OCI-LY3 (cell line): ENCODE measurements at regions not wholly inside any gene's neighbourhood (a gene's known extent, or its start where the extent isn't known, plus 50 kb on each side); places are given as distances from the start of the nearest gene placed in this dataset.

Source experiments
- H2AFZ ChIP-seq: fragments of 200-600, 300-600 bp; shearing (Covaris generic); 2 replicates; pipeline ENCODE4 v1.6.0; 2014; ENCODE audit warnings: antibody characterized with exemption, low read depth, low read length
- H3K27ac ChIP-seq: fragments of 200-600, 300-600 bp; sonication (generic); 2 replicates; pipeline ENCODE4 v1.5.1; 2014; ENCODE audit warnings: mild to moderate bottlenecking, low read length, moderate library complexity, mixed read lengths
- H3K27me3 ChIP-seq: fragments of 200-600, 300-600 bp; sonication (generic); 2 replicates; pipeline ENCODE4 v1.6.1; 2014; ENCODE audit warnings: low read depth, low read length, mixed read lengths
- H3K36me3 ChIP-seq: fragments of 200-600, 300-600 bp; sonication (generic); replicated peaks from 2 replicates; pipeline ENCODE3; 2014; ENCODE audit warnings: low read depth, low read length, mixed read lengths
- H3K4me1 ChIP-seq: fragments of 300-600, 200-600 bp; sonication (generic); 2 replicates; pipeline ENCODE4 v1.6.1; 2014; ENCODE audit warnings: low read length, mixed read lengths
- H3K4me2 ChIP-seq: fragments of 200-600, 300-600 bp; sonication (generic); 2 replicates; pipeline ENCODE4 v1.6.1; 2014; ENCODE audit warnings: low read length, mixed read lengths
- H3K4me3 ChIP-seq: fragments of 300-600, 200-600 bp; sonication (generic); 2 replicates; pipeline ENCODE4 v1.5.1; 2014; ENCODE audit warnings: antibody characterized with exemption, mild to moderate bottlenecking, low read length, moderate library complexity
- H3K79me2 ChIP-seq: fragments of 300-600, 200-600 bp; shearing (Covaris generic); 2 replicates; pipeline ENCODE4 v1.6.1; 2014; ENCODE audit warnings: mild to moderate bottlenecking, low read length, mixed read lengths
- H3K9ac ChIP-seq: fragments of 300-600, 200-600 bp; shearing (Covaris generic); 2 replicates; pipeline ENCODE4 v1.6.0; 2014; ENCODE audit warnings: mild to moderate bottlenecking, low read length, moderate library complexity
- H3K9me3 ChIP-seq: fragments of 200-600, 300-600 bp; shearing (Covaris generic); 2 replicates; pipeline ENCODE4 v1.6.1; 2014; ENCODE audit warnings: low read length, mixed read lengths; ENCODE audit not compliant: insufficient read depth
- H4K20me1 ChIP-seq: fragments of 200-600, 300-600 bp; sonication (generic); 2 replicates; pipeline ENCODE4 v1.6.1; 2016; ENCODE audit warnings: low read length, mixed read lengths; ENCODE audit not compliant: insufficient read depth
- EZH2phosphoT487 ChIP-seq: fragments of 200-600 bp; shearing (Covaris generic); IDR thresholded peaks from 2 replicates; pipeline ENCODE4 v1.6.1; 2018; ENCODE audit warnings: antibody characterized with exemption, mixed run types, low read depth
- TF ChIP-seq, protein P1 (sequence below): fragments of 200-600, 300-600 bp; sonication (generic); IDR thresholded peaks from 2 replicates; pipeline ENCODE4 v1.5.1; 2014; ENCODE audit warnings: antibody characterized with exemption, low read length, low read depth

DNA sequence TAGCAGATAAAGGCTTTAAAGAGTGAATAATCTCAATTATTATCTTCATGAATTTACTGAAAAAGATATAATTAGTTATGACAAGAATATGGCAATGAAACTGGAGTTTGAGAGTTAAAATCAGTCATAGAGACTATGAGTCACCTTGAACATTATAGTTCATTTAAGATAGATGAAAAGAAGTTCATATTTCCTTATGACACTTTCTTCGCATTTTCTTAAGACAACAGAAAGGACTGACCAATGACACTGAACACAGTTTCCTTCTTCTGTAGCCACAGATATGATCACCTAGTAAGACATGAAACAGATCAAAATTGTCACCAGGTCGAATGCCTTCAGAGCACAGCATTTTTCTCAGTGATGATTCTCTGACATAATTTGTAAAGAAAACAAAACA lies 202.1 kb downstream of the KLF12 start:
- Histone ChIP-seq H3K79me2 (no peaks in the 10 kb centered on the region), H2AFZ (no peak overlapping the region), H3K27me3 (no peaks in the 10 kb centered on the region), H3K4me2 (no peak overlapping the region), H3K36me3 (no peaks in the 10 kb centered on the region), H3K9ac (no peak overlapping the region), H3K27ac (no peak overlapping the region), H4K20me1 (no peaks in the 10 kb centered on the region), H3K9me3 (no peaks in the 10 kb centered on the region), H3K4me1 (no peaks in the 10 kb centered on the region; the same call in 1 of the 2 replicates), H3K4me3 (no peak overlapping the region)
- TF ChIP-seq EZH2phosphoT487: no peak
- TF ChIP-seq, protein P1, sequence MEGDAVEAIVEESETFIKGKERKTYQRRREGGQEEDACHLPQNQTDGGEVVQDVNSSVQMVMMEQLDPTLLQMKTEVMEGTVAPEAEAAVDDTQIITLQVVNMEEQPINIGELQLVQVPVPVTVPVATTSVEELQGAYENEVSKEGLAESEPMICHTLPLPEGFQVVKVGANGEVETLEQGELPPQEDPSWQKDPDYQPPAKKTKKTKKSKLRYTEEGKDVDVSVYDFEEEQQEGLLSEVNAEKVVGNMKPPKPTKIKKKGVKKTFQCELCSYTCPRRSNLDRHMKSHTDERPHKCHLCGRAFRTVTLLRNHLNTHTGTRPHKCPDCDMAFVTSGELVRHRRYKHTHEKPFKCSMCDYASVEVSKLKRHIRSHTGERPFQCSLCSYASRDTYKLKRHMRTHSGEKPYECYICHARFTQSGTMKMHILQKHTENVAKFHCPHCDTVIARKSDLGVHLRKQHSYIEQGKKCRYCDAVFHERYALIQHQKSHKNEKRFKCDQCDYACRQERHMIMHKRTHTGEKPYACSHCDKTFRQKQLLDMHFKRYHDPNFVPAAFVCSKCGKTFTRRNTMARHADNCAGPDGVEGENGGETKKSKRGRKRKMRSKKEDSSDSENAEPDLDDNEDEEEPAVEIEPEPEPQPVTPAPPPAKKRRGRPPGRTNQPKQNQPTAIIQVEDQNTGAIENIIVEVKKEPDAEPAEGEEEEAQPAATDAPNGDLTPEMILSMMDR: no peak

DNA sequence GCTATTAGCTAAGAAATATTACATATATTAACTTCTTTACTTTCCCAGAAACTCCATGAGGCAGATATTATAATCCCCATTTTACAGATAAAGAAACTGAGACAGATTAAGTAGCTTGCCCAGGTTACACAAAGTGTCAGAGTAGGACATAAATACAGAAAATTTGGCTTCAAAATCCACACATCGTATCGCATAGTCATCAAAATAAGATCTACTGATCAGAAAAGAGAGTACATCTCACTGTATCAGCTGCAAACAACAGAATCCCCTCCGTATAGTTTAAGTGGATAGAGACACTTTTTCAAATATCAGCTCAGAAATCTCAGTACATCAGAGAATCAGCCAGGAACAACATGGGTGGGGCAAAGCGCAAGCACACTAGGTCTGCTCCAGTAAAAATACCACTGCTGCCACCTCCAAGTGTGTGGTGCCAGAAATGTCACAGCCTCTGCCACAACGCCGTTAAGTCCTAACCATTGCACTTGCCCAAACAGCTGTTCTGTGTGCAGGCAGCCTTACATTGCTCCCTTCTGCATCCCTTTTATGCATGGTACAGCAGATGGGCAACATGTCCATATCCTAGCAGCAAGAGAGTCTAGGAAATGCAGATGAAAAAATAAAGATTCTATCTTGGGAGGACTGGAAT lies 204.8 kb downstream of the KLF12 start:
- H3K79me2 ChIP-seq: no peaks in the 10 kb centered on the region
- H3K4me3 ChIP-seq: no peak overlapping the region

DNA sequence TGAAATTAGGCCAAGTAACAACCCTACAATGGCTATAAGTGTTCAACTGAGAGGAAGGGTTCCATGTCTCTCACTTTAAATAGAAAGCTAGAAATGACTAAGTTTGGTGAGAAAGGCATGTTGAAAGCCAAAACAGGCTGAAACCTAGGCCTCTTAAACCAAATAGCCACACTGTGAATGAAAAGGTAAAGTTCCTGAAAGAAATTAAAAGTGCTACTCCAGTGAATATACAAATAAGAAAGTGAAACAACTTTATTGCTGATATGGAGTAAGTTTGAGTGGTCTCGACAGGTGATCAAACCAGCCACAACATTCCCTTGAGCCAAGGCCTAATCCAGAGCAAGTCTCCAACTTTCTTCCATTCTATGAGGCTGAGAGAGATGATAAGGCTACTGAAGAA lies 209.6 kb downstream of the KLF12 start:
- no peak for TF ChIP-seq EZH2phosphoT487
- TF ChIP-seq, protein P1: no peak
- H3K27me3 ChIP-seq: no peaks in the 10 kb centered on the region
- peak overlapping the region; percentile 36; the same call in 1 of the 2 replicates for H3K9ac ChIP-seq
- H3K4me1 ChIP-seq: peaks cover 30% of the 10 kb centered on the region
- H3K27ac ChIP-seq: peak overlapping the region; percentile 82
- no peak overlapping the region for H2AFZ ChIP-seq
- H4K20me1 ChIP-seq: no peaks in the 10 kb centered on the region
- no peaks in the 10 kb centered on the region for H3K79me2 ChIP-seq
- peak overlapping the region; percentile 22 for H3K4me3 ChIP-seq
- no peaks in the 10 kb centered on the region for H3K9me3 ChIP-seq
- H3K36me3 ChIP-seq: no peaks in the 10 kb centered on the region
- H3K4me2 ChIP-seq: peak overlapping the region; percentile 61

More for the DNA sequence above, 204.8 kb downstream of the KLF12 start:
- no peak overlapping the region for H2AFZ ChIP-seq
- H3K4me2 ChIP-seq: no peak overlapping the region
- H4K20me1 ChIP-seq: no peaks in the 10 kb centered on the region
- no peaks in the 10 kb centered on the region for H3K36me3 ChIP-seq
- H3K9me3 ChIP-seq: no peaks in the 10 kb centered on the region
- H3K9ac ChIP-seq: no peak overlapping the region
- H3K27me3 ChIP-seq: no peaks in the 10 kb centered on the region
- TF ChIP-seq EZH2phosphoT487: no peak
- TF ChIP-seq, protein P1: no peak
- no peak overlapping the region for H3K27ac ChIP-seq
- H3K4me1 ChIP-seq: peaks cover 10% of the 10 kb centered on the region

DNA sequence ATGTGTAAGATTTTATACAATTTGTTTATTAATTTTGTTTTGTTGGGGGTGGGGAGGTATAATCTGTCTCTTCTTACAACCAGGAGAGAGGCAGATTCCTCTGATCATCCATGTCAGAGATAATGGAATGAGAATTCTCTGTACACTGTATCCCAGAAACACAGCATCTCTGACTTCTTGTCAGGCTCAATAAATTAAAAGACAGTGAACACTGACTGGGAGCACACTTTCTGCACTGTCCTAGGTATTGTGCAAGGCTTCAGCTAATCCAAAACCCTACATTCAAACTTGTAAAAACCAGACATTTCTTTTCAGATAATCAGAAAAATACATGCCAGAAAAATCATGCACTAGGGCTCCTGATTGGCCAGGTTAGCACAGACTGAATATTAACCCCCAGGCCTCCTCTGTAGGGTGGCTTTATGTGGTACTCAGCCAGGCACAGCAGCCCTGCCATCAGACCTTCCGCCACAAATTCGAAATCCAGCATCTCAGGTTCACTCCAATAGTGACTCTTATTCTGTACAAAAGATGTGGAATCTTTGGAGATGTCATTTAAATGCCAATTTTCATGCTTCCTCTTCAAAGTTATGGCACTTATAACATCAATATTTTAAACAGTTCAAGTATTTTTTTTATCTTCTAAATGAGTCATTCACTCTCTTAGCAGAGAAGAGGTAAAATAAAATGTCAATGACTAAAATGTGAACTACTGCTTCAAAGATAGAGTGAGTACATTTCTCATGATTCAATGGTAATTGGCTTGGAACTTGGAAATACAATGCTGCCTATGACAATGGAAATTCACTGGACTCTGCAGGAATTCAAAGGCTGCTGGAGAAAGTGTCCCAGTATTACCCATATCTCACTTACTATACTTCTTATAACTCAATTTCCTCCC lies 211.5 kb downstream of the KLF12 start:
- no peaks in the 10 kb centered on the region for H4K20me1 ChIP-seq
- no peaks in the 10 kb centered on the region for H3K36me3 ChIP-seq
- H3K4me2 ChIP-seq: no peak overlapping the region
- H3K27ac ChIP-seq: no peak overlapping the region
- no peak overlapping the region for H3K9ac ChIP-seq
- no peaks in the 10 kb centered on the region for H3K27me3 ChIP-seq
- H3K9me3 ChIP-seq: no peaks in the 10 kb centered on the region
- TF ChIP-seq, protein P1: no peak
- TF ChIP-seq EZH2phosphoT487: no peak
- peaks cover 37% of the 10 kb centered on the region for H3K4me1 ChIP-seq
- H2AFZ ChIP-seq: no peak overlapping the region
- no peak overlapping the region for H3K4me3 ChIP-seq
- no peaks in the 10 kb centered on the region for H3K79me2 ChIP-seq
